ENCODE measurements at regions not wholly inside any gene's neighbourhood (a gene's known extent, or its start where the extent isn't known, plus 50 kb on each side); places are given as distances from the start of the nearest gene placed in this dataset.

- no peak for ATAC-seq
- TF ChIP-seq, protein P1, sequence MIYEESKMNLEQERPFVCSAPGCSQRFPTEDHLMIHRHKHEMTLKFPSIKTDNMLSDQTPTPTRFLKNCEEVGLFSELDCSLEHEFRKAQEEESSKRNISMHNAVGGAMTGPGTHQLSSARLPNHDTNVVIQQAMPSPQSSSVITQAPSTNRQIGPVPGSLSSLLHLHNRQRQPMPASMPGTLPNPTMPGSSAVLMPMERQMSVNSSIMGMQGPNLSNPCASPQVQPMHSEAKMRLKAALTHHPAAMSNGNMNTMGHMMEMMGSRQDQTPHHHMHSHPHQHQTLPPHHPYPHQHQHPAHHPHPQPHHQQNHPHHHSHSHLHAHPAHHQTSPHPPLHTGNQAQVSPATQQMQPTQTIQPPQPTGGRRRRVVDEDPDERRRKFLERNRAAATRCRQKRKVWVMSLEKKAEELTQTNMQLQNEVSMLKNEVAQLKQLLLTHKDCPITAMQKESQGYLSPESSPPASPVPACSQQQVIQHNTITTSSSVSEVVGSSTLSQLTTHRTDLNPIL (CRISPR knock-in tag; IDR thresholded peaks at IDR 0.05; ENCODE audit: low read depth) = no peak
- TF ChIP-seq GLIS3 (CRISPR knock-in tag; IDR thresholded peaks at IDR 0.05) (no peak), ZNF565 (CRISPR knock-in tag; conservative IDR thresholded peaks at IDR 0.05; ENCODE audit: low read depth) (no peak), OSR1 (CRISPR knock-in tag; IDR thresholded peaks at IDR 0.05) (no peak), CSRNP3 (CRISPR knock-in tag; IDR thresholded peaks at IDR 0.05) (no peak), BACH2 (CRISPR knock-in tag; IDR thresholded peaks at IDR 0.05; ENCODE audit: borderline replicate concordance) (no peak), ZNF70 (CRISPR knock-in tag; IDR thresholded peaks at IDR 0.05) (no peak), RARB (CRISPR knock-in tag; IDR thresholded peaks at IDR 0.05) (no peak), ZNF8 (CRISPR knock-in tag; IDR thresholded peaks at IDR 0.05) (no peak), ESRRG (CRISPR knock-in tag; IDR thresholded peaks at IDR 0.05) (no peak), ZC3H10 (CRISPR knock-in tag; IDR thresholded peaks at IDR 0.05) (no peak), TCF4 (CRISPR knock-in tag; IDR thresholded peaks at IDR 0.05; ENCODE audit: borderline replicate concordance) (no peak), PPARA (CRISPR knock-in tag; IDR thresholded peaks at IDR 0.05; ENCODE audit: borderline replicate concordance) (no peak), CSDC2 (CRISPR knock-in tag; IDR thresholded peaks at IDR 0.05) (no peak), ZFP3 (CRISPR knock-in tag; IDR thresholded peaks at IDR 0.05) (no peak), TOX (CRISPR knock-in tag; IDR thresholded peaks at IDR 0.05; ENCODE audit: borderline replicate concordance) (no peak)
- TF ChIP-seq, protein P2, sequence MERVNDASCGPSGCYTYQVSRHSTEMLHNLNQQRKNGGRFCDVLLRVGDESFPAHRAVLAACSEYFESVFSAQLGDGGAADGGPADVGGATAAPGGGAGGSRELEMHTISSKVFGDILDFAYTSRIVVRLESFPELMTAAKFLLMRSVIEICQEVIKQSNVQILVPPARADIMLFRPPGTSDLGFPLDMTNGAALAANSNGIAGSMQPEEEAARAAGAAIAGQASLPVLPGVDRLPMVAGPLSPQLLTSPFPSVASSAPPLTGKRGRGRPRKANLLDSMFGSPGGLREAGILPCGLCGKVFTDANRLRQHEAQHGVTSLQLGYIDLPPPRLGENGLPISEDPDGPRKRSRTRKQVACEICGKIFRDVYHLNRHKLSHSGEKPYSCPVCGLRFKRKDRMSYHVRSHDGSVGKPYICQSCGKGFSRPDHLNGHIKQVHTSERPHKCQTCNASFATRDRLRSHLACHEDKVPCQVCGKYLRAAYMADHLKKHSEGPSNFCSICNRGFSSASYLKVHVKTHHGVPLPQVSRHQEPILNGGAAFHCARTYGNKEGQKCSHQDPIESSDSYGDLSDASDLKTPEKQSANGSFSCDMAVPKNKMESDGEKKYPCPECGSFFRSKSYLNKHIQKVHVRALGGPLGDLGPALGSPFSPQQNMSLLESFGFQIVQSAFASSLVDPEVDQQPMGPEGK (CRISPR knock-in tag; IDR thresholded peaks at IDR 0.05; ENCODE audit: borderline replicate concordance) = no peak
These were observed 636.3 kb upstream of the TENM4 start for GRCh38 chr11:80077113-80077512.

- TF ChIP-seq ZFP3 (CRISPR knock-in tag; IDR thresholded peaks at IDR 0.05) (no peak), ARNTL (CRISPR knock-in tag; IDR thresholded peaks at IDR 0.05; ENCODE audit: borderline replicate concordance, low read depth) (no peak)
- no peak for ATAC-seq
These were observed 634.0 kb upstream of the TENM4 start for GRCh38 chr11:80074837-80075236.

- TF ChIP-seq POU6F1 (CRISPR knock-in tag; IDR thresholded peaks at IDR 0.05; ENCODE audit: borderline replicate concordance, low read depth) (no peak), RARB (CRISPR knock-in tag; IDR thresholded peaks at IDR 0.05) (no peak), CSRNP3 (CRISPR knock-in tag; IDR thresholded peaks at IDR 0.05) (no peak), ARNTL (CRISPR knock-in tag; IDR thresholded peaks at IDR 0.05; ENCODE audit: borderline replicate concordance, low read depth) (no peak), SNAI2 (CRISPR knock-in tag; IDR thresholded peaks at IDR 0.05) (no peak), TOX (CRISPR knock-in tag; IDR thresholded peaks at IDR 0.05; ENCODE audit: borderline replicate concordance) (no peak), PPARA (CRISPR knock-in tag; IDR thresholded peaks at IDR 0.05; ENCODE audit: borderline replicate concordance) (no peak), ZFP3 (CRISPR knock-in tag; IDR thresholded peaks at IDR 0.05) (no peak), ISL1 (CRISPR knock-in tag; IDR thresholded peaks at IDR 0.05) (no peak), OSR1 (CRISPR knock-in tag; IDR thresholded peaks at IDR 0.05) (no peak), ZNF8 (CRISPR knock-in tag; IDR thresholded peaks at IDR 0.05) (no peak), CSDC2 (CRISPR knock-in tag; IDR thresholded peaks at IDR 0.05) (no peak), GLIS3 (CRISPR knock-in tag; IDR thresholded peaks at IDR 0.05) (no peak), ZNF565 (CRISPR knock-in tag; conservative IDR thresholded peaks at IDR 0.05; ENCODE audit: low read depth) (no peak), BACH2 (CRISPR knock-in tag; IDR thresholded peaks at IDR 0.05; ENCODE audit: borderline replicate concordance) (no peak), ESRRG (CRISPR knock-in tag; IDR thresholded peaks at IDR 0.05) (no peak), ZC3H10 (CRISPR knock-in tag; IDR thresholded peaks at IDR 0.05) (no peak)
- TF ChIP-seq, protein P1 (CRISPR knock-in tag; IDR thresholded peaks at IDR 0.05; ENCODE audit: low read depth) = no peak
- ATAC-seq = no peak
These were observed 625.5 kb upstream of the TENM4 start for GRCh38 chr11:80066291-80066690.

Data from SK-N-SH treated with all-trans-retinoic acid at 6 μM for 48 hours (cell line).